ENCODE measurements at regions not wholly inside any gene's neighbourhood (a gene's known extent, or its start where the extent isn't known, plus 50 kb on each side); places are given as distances from the start of the nearest gene placed in this dataset.

DNA sequence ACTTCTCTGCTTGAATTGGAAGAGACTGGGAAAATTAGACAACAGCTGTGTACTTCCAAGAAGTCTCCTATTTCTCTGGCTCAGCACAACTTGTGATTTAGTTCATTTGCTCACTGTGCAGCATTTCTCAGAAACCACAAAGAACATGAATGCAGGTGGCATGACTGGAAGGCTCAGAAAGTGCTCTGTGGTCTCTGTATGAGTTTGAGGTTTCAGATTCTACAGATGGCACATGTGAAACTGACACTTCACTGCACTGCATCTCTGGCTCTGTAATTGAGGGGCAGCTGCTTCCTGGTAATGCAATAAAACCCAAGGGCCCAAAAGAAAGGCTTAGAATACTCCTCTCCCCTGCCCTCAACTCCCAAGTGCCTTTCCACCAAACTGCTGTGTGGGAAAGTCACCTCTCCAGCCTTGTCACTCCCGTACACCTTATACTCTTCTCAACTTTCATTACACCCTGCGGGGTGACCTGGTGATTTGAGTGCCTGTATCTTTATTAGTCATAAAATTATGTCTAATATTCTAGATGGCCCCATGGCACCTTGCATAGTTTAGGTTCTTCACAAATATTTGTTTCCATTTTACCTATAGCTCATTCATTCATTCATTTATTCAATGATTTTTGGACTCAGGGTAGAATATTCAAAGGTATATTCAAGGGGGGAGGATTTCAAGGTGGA, 82.5 kb downstream of the ESM1 start:
- TF ChIP-seq, protein P1, sequence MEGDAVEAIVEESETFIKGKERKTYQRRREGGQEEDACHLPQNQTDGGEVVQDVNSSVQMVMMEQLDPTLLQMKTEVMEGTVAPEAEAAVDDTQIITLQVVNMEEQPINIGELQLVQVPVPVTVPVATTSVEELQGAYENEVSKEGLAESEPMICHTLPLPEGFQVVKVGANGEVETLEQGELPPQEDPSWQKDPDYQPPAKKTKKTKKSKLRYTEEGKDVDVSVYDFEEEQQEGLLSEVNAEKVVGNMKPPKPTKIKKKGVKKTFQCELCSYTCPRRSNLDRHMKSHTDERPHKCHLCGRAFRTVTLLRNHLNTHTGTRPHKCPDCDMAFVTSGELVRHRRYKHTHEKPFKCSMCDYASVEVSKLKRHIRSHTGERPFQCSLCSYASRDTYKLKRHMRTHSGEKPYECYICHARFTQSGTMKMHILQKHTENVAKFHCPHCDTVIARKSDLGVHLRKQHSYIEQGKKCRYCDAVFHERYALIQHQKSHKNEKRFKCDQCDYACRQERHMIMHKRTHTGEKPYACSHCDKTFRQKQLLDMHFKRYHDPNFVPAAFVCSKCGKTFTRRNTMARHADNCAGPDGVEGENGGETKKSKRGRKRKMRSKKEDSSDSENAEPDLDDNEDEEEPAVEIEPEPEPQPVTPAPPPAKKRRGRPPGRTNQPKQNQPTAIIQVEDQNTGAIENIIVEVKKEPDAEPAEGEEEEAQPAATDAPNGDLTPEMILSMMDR (conservative IDR thresholded peaks at IDR 0.05; ENCODE audit: low read length), result no peak
- TF ChIP-seq EZH2phosphoT487 (IDR thresholded peaks at IDR 0.05; ENCODE audit: borderline replicate concordance, low read depth, low read length), result no peak
